Esophagus muscularis mucosa (tissue), 3 donors: ENCODE measurements at regions not wholly inside any gene's neighbourhood (a gene's known extent, or its start where the extent isn't known, plus 50 kb on each side); places are given as distances from the start of the nearest gene placed in this dataset.

Experiments
- CTCF ChIP-seq, 3 experiments: fragments of 200-600 bp in 2 of 3; fragments of 450-650 bp in 1 of 3; sonication (generic) in 2 of 3; IDR thresholded peaks; one replicate each; pipeline ENCODE4 v1.5.1; 2017 to 2019; ENCODE audit warnings: antibody characterized with exemption in 3 of 3, mild to moderate bottlenecking in 2 of 3, moderate library complexity in 1 of 3
- POLR2A ChIP-seq: fragments of 450-650 bp; IDR thresholded peaks from one replicate; pipeline ENCODE4 v1.6.1; 2017; ENCODE audit warnings: antibody characterized with exemption, moderate library complexity, mild to moderate bottlenecking, low read depth

- TF ChIP-seq CTCF (IDR thresholded peaks at IDR 0.05) (no peak), POLR2A (no peak)
Measured at GRCh38 chr11:27965559-27965958, 142.4 kb downstream of the KIF18A start.
